ENCODE measurements at regions not wholly inside any gene's neighbourhood (a gene's known extent, or its start where the extent isn't known, plus 50 kb on each side); places are given as distances from the start of the nearest gene placed in this dataset.

GRCh38 chr18:41713969-41714825 is 240.8 kb upstream of the PIK3C3 start:
- TF ChIP-seq CTCF (IDR thresholded peaks at IDR 0.05) (no peak), POLR2A (IDR thresholded peaks at IDR 0.05) (no peak)

Data from sigmoid colon (tissue), 3 donors.